HG02759 (cell line): ENCODE measurements at regions not wholly inside any gene's neighbourhood (a gene's known extent, or its start where the extent isn't known, plus 50 kb on each side); places are given as distances from the start of the nearest gene placed in this dataset.
"Not testable (repeated sequence)": the region's sequence is repeated elsewhere in the genome, so short reads cannot be mapped to it uniquely, and the experiment has no call there.

Experiments used
- ATAC-seq: cut with Tn5 transposase; IDR thresholded peaks from one replicate; pipeline ENCODE4 v1.9.1; 2021; ENCODE audit warnings: mild to moderate bottlenecking, moderate library complexity; ENCODE audit not compliant: unreplicated experiment

- ATAC-seq = not testable (repeated sequence)
Measured at GRCh38 chr2:43004126-43004865, 211.9 kb upstream of the HAAO start.

DNA sequence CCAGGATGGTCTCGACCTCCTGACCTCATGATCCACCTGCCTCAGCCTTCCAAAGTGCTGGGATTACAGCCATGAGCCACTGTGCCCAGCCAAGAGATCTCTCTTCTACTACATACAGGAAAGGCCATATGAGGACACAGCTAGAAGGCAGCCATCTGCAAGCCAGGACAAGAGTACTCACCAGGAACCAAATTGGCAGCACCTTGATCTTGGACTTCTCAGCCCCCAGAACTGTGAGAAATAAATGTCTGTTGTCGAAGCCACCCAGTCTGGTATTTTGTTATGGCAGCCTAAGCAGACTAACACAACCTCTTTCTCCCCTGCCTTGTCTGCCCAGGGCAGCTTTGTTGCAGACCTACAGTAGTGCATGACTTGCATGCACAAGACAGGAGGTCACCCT, 211.3 kb upstream of the HAAO start:
- no peak for ATAC-seq

- no peak for ATAC-seq
Measured at GRCh38 chr2:43001787-43002468, 209.5 kb upstream of the HAAO start.

DNA sequence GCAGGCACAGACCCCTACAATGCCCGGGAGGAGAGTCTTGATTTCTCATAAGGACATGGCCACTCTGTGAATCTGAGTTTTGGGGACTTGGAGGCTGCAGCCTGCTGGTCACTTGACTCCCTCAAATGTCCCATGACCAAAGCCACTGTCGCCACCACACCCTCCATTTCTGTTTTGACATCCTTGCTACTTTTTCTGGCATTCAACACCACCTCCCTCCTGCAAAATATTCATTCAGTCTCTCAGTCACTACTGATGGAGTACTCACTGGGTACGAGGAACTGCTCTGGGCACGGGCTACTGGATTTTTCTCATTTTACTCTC, 208.6 kb upstream of the HAAO start:
- ATAC-seq = no peak

GRCh38 chr2:43000242-43001054, 208.1 kb upstream of the HAAO start:
- ATAC-seq = no peak

DNA sequence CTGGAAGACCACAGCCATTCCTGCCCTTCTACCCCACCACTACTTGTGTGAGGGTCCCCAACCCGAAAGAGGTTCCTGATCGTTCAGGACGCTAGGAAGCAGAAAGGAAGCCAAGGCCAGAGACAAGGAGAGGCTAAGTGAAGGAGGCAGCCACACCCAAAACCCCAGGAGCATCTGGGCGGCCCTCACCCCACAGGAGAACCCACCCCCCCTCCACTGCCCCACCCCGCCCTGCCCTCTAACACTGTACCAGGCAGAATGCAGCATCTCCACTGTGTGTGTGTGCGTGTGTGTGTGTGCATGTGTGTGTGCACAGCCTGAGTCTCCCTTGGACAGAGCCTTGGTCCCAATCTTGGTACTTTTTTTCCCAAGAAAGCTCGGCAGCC, 207.5 kb upstream of the HAAO start:
- no peak for ATAC-seq

- ATAC-seq = no peak
Measured at GRCh38 chr2:42999391-42999841, 207.0 kb upstream of the HAAO start.

DNA sequence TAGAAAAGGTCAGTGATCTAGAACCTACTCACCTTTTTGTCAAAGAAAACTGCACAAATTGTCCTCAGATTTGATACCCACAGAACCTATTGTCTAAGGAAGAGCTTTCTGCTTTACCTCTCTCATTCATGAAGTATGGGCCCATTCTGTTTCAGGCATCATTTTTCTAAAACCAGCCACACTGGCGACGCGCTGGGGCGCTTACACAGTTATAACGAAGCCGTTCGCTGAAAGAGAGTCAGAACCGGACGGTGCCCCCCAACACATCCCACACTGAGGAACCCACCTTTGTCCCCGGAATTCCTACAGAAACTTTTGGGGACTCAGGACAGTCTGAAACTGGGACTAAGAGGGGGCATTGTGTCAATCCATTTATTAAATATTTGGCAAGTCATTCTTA, 206.3 kb upstream of the HAAO start:
- no peak for ATAC-seq

- no peak for ATAC-seq
Measured at GRCh38 chr2:42996528-42996927, 204.1 kb upstream of the HAAO start.

GRCh38 chr2:42995752-42996422, 203.5 kb upstream of the HAAO start:
- no peak for ATAC-seq

GRCh38 chr2:42989283-42990081, 197.1 kb upstream of the HAAO start:
- not testable (repeated sequence) for ATAC-seq

DNA sequence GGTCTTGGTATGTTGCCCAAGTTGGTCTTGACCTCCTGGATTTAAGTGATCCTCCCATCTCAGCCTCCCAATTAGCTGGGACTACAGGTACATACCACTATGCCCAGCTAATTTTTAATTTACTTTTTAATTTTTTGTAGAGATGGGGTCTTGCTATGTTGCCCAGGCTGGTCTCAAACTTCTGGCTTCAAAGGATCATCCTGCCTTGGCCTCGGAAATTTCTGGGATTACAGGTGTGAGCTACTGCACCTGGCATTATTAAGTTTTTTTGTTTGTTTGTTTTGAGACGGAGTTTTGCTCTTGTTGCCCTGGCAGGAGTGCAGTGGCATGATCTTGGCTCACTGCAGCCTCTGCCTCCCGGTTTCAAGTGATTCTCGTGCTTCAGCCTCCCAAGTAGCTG, 195.7 kb upstream of the HAAO start:
- not testable (repeated sequence) for ATAC-seq

- no peak for ATAC-seq
Measured at GRCh38 chr2:42987112-42987922, 194.9 kb upstream of the HAAO start.

DNA sequence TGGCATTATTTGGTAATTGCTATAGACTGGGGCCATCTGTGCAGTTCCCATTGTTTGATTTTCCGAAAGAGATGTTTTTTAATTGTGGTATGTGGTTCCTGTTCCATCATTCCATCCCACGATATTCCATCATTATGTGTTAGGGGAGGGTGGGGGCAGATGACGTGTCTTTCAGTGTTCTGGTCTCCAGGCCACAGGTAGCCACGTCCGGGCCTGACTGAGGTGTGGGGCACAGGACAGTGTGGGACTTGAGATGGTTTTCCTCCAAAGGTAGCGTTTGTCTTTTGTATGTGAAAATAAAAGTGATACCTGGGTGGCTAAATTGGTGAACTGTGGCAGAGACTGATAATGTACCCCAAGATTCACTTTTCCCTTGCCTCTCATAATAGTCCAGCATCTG, 192.2 kb upstream of the HAAO start:
- ATAC-seq = no peak

DNA sequence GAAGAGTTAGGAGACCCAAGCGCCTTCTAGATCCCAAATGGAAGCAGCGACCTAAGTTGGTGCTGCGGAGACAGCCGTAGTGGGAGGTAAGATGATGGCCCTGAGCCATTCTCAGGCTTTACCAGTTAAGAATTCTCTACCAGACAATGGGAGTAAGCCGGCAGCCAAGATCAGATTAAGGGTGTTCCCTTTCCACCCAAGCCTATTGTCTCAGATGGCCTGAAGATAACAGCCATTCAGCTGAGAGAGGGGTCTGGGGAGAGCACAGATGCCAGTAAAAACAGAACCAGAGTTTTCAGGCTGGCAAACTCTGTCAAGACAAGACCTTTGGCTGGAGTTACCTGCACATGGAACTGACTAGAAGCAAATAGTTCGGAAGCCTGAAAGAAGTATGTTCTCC, 191.7 kb upstream of the HAAO start:
- no peak for ATAC-seq

DNA sequence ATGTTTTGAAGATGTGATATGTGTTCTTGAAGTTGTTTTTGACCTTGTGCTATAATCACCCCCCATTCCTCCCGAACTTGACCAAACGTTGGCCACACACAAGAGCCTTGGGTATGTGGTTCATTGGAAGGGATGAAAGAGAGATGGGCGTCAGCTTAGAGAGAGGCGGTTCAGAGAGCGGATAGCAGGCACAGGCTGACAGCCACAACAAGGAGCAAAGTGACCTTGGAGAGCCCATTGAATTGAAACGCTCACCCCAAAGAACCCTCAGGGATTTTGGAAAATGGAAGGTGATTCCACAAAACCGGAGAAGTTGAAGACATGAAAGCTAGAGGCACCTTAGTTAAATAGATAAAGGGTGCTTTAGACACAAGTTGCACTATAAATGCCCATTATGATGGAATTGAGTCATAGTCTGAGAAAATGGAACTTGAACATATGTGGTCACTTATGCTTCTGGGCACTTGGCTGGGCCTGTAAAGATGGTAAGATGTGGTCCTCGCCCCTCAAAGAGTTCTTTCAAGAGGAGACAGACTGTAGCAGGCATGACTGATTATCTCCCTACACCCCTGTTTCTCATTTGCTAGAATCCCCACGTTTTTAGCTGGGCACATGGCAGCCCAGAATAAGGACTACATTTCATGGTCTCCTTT, 188.5 kb upstream of the HAAO start:
- no peak for ATAC-seq

GRCh38 chr2:42979870-42980763, 187.7 kb upstream of the HAAO start:
- ATAC-seq = no peak

- no peak for ATAC-seq
Measured at GRCh38 chr2:42979416-42979869, 187.1 kb upstream of the HAAO start.
